ENCODE measurements at regions not wholly inside any gene's neighbourhood (a gene's known extent, or its start where the extent isn't known, plus 50 kb on each side); places are given as distances from the start of the nearest gene placed in this dataset.

DNA sequence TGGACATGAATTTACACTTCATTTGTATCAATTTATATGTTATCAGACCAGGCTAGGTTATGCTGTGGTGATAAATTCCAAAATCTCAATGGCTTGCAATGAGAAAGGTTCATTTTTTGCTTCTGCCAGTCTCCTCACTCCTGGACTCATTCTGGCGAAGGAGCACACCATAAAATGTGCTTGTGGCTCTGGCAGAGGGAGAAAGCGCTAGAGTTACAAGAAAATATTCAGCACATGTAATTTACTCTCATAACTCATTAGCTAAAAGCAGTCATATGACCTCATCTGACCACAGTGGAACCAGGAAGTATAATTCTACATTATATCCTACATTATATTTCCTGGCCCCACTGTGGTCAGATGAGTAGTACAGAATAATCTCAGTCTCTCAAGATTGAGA lies 193.8 kb downstream of the BCHE start:
- TF ChIP-seq, protein P1, sequence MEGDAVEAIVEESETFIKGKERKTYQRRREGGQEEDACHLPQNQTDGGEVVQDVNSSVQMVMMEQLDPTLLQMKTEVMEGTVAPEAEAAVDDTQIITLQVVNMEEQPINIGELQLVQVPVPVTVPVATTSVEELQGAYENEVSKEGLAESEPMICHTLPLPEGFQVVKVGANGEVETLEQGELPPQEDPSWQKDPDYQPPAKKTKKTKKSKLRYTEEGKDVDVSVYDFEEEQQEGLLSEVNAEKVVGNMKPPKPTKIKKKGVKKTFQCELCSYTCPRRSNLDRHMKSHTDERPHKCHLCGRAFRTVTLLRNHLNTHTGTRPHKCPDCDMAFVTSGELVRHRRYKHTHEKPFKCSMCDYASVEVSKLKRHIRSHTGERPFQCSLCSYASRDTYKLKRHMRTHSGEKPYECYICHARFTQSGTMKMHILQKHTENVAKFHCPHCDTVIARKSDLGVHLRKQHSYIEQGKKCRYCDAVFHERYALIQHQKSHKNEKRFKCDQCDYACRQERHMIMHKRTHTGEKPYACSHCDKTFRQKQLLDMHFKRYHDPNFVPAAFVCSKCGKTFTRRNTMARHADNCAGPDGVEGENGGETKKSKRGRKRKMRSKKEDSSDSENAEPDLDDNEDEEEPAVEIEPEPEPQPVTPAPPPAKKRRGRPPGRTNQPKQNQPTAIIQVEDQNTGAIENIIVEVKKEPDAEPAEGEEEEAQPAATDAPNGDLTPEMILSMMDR (conservative IDR thresholded peaks at IDR 0.05): no peak
- no peak for TF ChIP-seq ZFX (IDR thresholded peaks at IDR 0.05)
- H3K27ac ChIP-seq: no peak overlapping the region

DNA sequence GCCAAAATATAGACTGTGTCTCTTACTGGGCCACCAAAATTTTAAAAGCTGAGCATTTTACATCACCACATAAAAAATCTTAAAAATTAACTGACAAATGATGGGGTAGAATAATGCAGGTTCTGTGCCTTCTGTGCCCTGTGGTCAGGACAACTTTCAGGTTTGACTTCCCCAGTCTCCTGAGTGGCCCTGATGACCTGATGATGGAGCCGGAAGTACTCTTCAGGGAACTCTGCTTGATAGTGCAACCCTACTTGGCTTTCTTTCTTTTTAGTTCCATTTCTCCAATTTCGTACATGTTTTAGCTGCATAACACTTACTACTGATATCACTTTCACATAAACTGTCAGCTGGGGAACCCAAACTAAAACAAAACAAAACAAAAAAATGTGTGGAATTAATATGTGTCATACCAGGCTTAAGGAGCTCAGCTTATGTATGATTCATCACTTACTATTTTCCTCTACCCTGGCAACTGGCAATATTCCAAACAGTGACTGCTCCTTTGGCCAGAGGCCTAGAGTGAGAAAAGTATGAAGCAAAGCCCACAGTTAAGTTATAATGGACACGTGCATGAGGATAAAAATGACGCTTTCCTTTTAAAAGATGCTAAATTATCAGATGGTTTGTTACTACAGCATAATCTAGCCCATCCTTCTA lies 194.3 kb downstream of the BCHE start:
- no peak for TF ChIP-seq ZFX (IDR thresholded peaks at IDR 0.05)
- TF ChIP-seq, protein P1 (conservative IDR thresholded peaks at IDR 0.05): no peak
- H3K27ac ChIP-seq: no peak overlapping the region

DNA sequence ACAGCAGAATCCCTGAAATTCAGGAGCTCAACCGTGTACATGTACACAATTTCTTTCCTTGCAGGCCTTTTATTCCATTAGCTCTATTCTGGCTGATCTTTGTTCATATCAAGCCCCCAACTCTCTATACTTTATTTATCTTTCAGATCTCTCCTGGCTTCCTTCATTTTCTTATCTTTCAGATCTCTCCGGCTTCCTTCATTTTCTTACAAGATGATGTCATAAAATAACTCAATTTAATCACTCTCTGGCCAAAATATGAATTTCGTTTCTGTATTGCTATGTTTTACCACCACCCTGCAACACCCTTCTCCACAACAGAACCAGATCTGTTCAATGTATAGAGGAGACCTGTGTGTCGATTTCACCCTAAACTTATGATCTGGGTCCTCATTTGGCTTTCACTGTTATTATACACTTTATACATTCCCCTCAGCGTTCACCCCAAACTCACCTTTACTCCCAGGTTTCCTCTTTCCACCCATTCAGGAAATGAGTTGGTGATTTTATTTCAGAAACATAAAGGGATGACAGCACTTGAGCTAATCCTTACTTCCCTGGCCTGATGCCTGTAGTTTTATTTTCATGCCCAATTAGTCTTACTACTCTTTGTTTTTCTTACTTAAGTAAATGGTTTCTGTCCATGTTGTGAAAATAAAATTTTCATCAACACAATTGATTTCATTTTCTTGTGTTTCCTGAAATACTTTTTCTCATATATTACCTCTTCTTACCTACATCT lies 195.5 kb downstream of the BCHE start:
- no peak for TF ChIP-seq ZFX (IDR thresholded peaks at IDR 0.05)
- TF ChIP-seq, protein P1 (conservative IDR thresholded peaks at IDR 0.05): no peak
- H3K27ac ChIP-seq: no peak overlapping the region

DNA sequence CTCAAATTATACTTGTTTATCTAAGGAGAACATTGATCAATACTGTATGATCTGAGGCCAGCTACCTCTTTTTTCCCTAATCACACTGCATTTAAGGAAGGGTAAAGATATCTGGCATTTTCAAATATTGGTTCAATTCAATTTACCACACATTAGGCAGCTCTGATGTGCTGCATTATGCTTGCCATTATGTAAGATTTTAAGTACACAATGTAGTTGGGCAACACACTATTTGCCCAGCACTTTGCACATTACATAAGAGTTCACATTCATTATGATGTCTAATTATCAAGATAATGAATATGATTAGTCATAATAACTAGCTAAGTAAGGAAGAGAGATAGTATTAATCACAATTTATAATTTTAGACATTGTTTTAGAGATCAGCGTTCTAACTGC lies 196.3 kb downstream of the BCHE start:
- no peak overlapping the region for H3K27ac ChIP-seq
- TF ChIP-seq ZFX (IDR thresholded peaks at IDR 0.05): no peak
- TF ChIP-seq, protein P1 (conservative IDR thresholded peaks at IDR 0.05): no peak

DNA sequence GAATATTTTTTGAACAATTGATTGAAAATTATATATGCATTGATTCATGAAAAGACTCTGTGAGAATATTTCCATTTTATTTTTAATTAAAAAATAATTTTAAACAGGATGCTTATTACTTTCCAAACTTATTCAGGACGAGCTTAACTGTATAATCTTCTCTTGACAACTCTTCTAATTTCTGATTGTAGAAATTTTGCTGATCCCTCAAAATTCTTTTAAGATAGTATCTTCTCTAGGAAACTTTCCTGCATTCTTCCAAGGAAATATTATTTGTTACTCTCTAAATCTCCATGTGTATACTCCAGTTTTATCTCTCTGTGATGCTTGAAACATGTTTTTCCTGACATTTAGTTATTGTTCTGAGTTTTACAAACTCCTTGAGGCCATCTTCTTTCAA lies 197.2 kb downstream of the BCHE start:
- no peak overlapping the region for H3K27ac ChIP-seq
- TF ChIP-seq, protein P1 (conservative IDR thresholded peaks at IDR 0.05): no peak
- TF ChIP-seq ZFX (IDR thresholded peaks at IDR 0.05): no peak

DNA sequence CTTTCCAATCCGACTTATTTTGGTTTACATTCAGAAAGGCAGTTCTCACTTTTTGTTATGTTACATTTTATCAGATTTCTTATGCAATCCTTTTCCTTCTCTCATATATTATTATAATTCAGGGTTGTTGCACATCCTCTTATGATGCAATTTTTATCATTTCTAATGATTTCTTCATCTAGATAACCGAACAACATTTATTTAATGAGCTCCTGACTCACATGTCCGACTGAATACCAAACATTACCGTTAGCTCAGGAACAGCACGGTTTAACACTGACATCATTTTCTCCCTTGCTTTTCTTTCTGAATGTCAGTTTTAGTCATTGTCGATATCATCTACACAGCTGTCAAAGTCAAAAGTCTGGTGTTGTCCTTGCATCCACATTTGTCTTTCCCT lies 199.2 kb downstream of the BCHE start:
- no peak for TF ChIP-seq ZFX (IDR thresholded peaks at IDR 0.05)
- TF ChIP-seq, protein P1 (conservative IDR thresholded peaks at IDR 0.05): no peak
- no peak overlapping the region for H3K27ac ChIP-seq

DNA sequence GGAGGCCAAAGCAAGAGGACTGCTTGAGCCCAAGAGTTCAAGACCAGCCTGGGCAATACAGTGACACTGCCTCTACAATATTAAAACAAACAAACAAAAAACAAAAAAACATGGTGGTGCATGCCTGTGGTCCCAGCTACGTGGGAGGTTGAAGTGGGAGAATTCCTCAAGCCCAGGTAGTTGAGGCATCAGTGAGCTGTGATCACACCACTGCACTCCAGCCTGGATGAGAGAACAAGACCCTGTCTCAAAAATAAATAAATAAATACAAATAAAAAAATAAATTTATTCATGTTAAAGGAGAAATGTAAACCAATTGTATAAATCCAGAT lies 200.6 kb downstream of the BCHE start:
- no peak for TF ChIP-seq ZFX (IDR thresholded peaks at IDR 0.05)
- TF ChIP-seq, protein P1 (conservative IDR thresholded peaks at IDR 0.05): no peak
- no peak overlapping the region for H3K27ac ChIP-seq
